HEK293T (cell line): ENCODE measurements at regions not wholly inside any gene's neighbourhood (a gene's known extent, or its start where the extent isn't known, plus 50 kb on each side); places are given as distances from the start of the nearest gene placed in this dataset.

Experiments used
- CTCF ChIA-PET: fragments of 350-600 bp; formaldehyde crosslinking; extraction: SDS; loops from one replicate; lab custom pipeline; 2021; ENCODE audit warnings: antibody characterized with exemption, inconsistent platforms; lab: Yijun Ruan, JAX
- POLR2A ChIA-PET: fragments of 350-600 bp; formaldehyde crosslinking; extraction: SDS; loops from one replicate; lab custom pipeline; 2020; ENCODE audit warnings: antibody characterized with exemption, inconsistent platforms; lab: Yijun Ruan, JAX
- DNase-seq: peaks from one replicate; pipeline ENCODE4 v3.0.0; 2012; ENCODE audit warnings: mixed read lengths; ENCODE audit errors: extremely low spot score
- BHLHE40 ChIP-seq: fragments of 450-650 bp; IDR thresholded peaks from 2 replicates; pipeline ENCODE4 v1.6.1; 2016; ENCODE audit warnings: mild to moderate bottlenecking, moderate library complexity, borderline replicate concordance
- CTBP1 ChIP-seq: fragments of 450-650 bp; IDR thresholded peaks from 2 replicates; pipeline ENCODE4 v1.6.1; 2016; ENCODE audit warnings: borderline replicate concordance
- FOXA1 ChIP-seq: fragments of 450-650 bp; IDR thresholded peaks from 2 replicates; pipeline ENCODE4 v1.6.1; 2016; ENCODE audit warnings: mild to moderate bottlenecking
- FOXM1 ChIP-seq: fragments of 450-650 bp; IDR thresholded peaks from 2 replicates; pipeline ENCODE4 v1.6.1; 2017; ENCODE audit warnings: mild to moderate bottlenecking, borderline replicate concordance
- HDGF ChIP-seq: fragments of 450-650 bp; IDR thresholded peaks from 2 replicates; pipeline ENCODE4 v1.6.1; 2017; ENCODE audit warnings: antibody characterized with exemption, borderline replicate concordance
- L3MBTL2 ChIP-seq: fragments of 450-650 bp; conservative IDR thresholded peaks from 2 replicates; pipeline ENCODE4 v1.6.1; 2016; ENCODE audit warnings: mild to moderate bottlenecking
- LEF1 ChIP-seq: fragments of 450-650 bp; IDR thresholded peaks from 2 replicates; pipeline ENCODE4 v1.6.1; 2017; ENCODE audit warnings: mild to moderate bottlenecking, borderline replicate concordance
- NFRKB ChIP-seq: fragments of 450-650 bp; IDR thresholded peaks from 2 replicates; pipeline ENCODE4 v1.6.1; 2016; ENCODE audit warnings: mild to moderate bottlenecking, moderate library complexity
- PKNOX1 ChIP-seq: fragments of 450-650 bp; IDR thresholded peaks from 2 replicates; pipeline ENCODE4 v1.6.1; 2016
- TARDBP ChIP-seq: fragments of 450-650 bp; IDR thresholded peaks from 2 replicates; pipeline ENCODE4 v1.6.1; 2016
- ZNF384 ChIP-seq: fragments of 450-650 bp; IDR thresholded peaks from 2 replicates; pipeline ENCODE4 v1.6.1; 2016

- DNase-seq = no peak
- TF ChIP-seq FOXM1 = no peak
- TF ChIP-seq NFRKB = no peak
- no peak for TF ChIP-seq HDGF
- no peak for TF ChIP-seq PKNOX1
- ChIA-PET CTCF (interaction anchor here (0.6 kb wide), 1 partner anchor 539 kb away, joined by 3 read pairs; no protein-coding TSS in a partner anchor), POLR2A (no interaction called here)
These were observed 51.8 kb upstream of the TEX48 start for GRCh38 chr9:114733816-114734215.

- DNase-seq = no peak
- CTCF ChIA-PET = interaction anchor here (0.9 to 1.0 kb wide), 2 partner anchors 174 to 178 kb away, joined by 3 read pairs; no protein-coding TSS in a partner anchor
- POLR2A ChIA-PET = no interaction called here
- TF ChIP-seq BHLHE40 = no peak
- TF ChIP-seq FOXM1 = no peak
- TF ChIP-seq LEF1 = no peak
- no peak for TF ChIP-seq CTBP1
- TF ChIP-seq HDGF = no peak
- no peak for TF ChIP-seq ZNF384
- no peak for TF ChIP-seq FOXA1
- TF ChIP-seq TARDBP = no peak
- TF ChIP-seq NFRKB = no peak
- no peak for TF ChIP-seq L3MBTL2
These were observed 50.8 kb upstream of the TEX48 start for GRCh38 chr9:114732823-114733222.
